ENCODE measurements at regions not wholly inside any gene's neighbourhood (a gene's known extent, or its start where the extent isn't known, plus 50 kb on each side); places are given as distances from the start of the nearest gene placed in this dataset.

DNA sequence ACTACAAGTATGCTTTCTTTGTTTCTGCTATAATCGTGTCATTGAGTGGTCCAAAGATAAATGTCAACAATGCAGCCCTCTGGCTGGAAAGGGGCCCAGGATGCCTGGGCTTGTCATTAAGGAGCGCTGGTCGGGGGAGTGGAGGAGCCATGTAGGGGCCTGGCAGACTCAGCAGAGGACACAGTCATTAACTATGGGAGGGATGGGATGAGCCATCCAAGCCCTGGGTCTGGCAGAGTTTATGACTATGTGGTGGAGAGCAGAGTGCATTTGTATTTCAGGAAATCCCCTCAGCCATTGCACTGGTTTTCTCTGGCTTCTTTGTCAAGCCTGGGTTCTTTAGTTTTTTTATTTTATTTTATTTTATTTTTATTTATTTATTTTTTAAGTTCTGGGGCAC lies 243.1 kb downstream of the C12orf75 start:
- DNase-seq: no peak
- H3K36me3 Mint-ChIP-seq (ENCODE audit: low read depth): no peaks in the 10 kb centered on the region
- H3K4me1 Mint-ChIP-seq: peaks cover 30% of the 10 kb centered on the region
- H3K27me3 Mint-ChIP-seq (ENCODE audit: low read depth, poor library complexity): peaks cover 2% of the 10 kb centered on the region
- peaks cover 9% of the 10 kb centered on the region for H3K9me3 Mint-ChIP-seq
- no peak overlapping the region for H3K4me3 Mint-ChIP-seq
- H3K27ac Mint-ChIP-seq: no peak overlapping the region
- TF ChIP-seq, protein P1, sequence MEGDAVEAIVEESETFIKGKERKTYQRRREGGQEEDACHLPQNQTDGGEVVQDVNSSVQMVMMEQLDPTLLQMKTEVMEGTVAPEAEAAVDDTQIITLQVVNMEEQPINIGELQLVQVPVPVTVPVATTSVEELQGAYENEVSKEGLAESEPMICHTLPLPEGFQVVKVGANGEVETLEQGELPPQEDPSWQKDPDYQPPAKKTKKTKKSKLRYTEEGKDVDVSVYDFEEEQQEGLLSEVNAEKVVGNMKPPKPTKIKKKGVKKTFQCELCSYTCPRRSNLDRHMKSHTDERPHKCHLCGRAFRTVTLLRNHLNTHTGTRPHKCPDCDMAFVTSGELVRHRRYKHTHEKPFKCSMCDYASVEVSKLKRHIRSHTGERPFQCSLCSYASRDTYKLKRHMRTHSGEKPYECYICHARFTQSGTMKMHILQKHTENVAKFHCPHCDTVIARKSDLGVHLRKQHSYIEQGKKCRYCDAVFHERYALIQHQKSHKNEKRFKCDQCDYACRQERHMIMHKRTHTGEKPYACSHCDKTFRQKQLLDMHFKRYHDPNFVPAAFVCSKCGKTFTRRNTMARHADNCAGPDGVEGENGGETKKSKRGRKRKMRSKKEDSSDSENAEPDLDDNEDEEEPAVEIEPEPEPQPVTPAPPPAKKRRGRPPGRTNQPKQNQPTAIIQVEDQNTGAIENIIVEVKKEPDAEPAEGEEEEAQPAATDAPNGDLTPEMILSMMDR (IDR thresholded peaks at IDR 0.05): no peak

DNA sequence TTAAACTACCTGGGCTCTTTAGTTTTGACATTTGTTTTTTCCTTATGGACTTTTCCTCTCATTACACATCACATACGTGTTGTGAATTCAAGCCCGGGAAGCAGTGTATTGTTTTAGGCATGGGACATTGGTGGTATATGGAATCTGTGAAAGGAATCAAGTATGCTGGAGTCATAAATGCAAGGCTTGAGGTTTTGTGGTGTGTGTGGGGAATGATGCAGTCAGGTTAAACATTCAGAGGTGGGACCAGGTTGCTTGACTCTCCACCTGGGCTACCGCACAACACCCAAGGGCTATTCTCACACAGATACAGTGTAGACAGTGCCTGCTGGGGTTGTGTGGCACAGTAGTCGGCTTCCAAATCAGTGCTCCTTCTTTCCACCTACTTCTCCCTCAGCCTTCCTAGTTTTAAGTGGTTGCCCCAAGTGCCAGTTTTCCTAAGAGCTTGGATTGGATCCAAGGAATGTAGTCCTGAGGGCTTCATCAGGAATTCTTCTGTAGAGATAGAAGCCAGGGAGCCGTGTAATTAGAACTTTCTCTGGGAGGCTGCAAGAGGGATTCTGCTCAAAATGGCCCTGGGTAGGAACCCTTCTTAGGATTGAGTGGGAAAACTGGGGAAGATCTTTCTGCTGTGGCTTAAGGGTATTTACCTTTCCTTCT lies 243.7 kb downstream of the C12orf75 start:
- no peak for DNase-seq
- no peak overlapping the region for H3K4me3 Mint-ChIP-seq
- H3K36me3 Mint-ChIP-seq (ENCODE audit: low read depth): no peaks in the 10 kb centered on the region
- peaks cover 30% of the 10 kb centered on the region for H3K4me1 Mint-ChIP-seq
- H3K27ac Mint-ChIP-seq: no peak overlapping the region
- H3K27me3 Mint-ChIP-seq (ENCODE audit: low read depth, poor library complexity): peaks cover 2% of the 10 kb centered on the region
- TF ChIP-seq, protein P1 (IDR thresholded peaks at IDR 0.05): no peak
- H3K9me3 Mint-ChIP-seq: peaks cover 9% of the 10 kb centered on the region

DNA sequence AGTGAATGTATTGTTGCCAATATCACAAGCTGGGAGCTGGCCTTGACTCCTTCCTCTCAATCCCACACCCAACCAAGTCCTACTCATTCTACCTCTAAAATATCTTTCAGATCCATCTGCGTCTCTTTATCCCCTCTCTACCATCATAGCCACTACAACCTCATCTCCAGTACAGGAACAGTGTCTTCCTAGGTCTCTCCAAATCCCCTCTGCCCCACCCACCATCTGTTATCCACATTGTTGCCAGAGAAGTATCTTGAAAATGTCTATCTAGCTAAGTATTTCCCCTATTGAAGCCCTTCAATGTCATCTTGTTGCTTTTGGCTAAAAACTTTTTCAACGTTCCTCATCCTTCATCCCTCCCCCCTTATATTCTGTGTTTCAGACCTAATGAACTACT lies 244.7 kb downstream of the C12orf75 start:
- Mint-ChIP-seq H3K36me3 (ENCODE audit: low read depth) (no peaks in the 10 kb centered on the region), H3K4me3 (no peak overlapping the region), H3K4me1 (peaks cover 37% of the 10 kb centered on the region), H3K27me3 (ENCODE audit: low read depth, poor library complexity) (peaks cover 2% of the 10 kb centered on the region), H3K9me3 (peaks cover 9% of the 10 kb centered on the region), H3K27ac (no peak overlapping the region)
- no peak for DNase-seq
- TF ChIP-seq, protein P1 (IDR thresholded peaks at IDR 0.05): no peak

DNA sequence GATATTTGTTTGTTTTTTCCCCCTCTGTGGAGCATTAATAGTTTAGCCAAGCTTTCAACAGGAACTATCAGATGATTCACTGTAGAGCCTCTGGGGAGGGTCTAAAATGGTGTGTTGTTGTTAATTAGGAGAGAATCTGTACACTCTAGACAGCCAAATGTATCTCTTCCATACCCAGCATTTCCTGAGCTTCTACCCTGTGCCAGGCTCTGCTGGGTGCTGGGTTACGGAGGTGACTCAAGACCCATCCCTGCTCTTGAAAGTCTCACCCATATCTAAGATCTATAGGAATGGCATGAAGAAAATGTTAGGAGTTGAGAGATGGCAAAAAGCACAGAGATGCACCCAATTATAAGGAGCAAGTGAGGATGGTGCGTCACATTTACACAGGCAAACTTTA lies 245.8 kb downstream of the C12orf75 start:
- Mint-ChIP-seq H3K9me3 (peaks cover 9% of the 10 kb centered on the region), H3K4me1 (peaks cover 43% of the 10 kb centered on the region), H3K27ac (no peak overlapping the region), H3K36me3 (ENCODE audit: low read depth) (no peaks in the 10 kb centered on the region), H3K27me3 (ENCODE audit: low read depth, poor library complexity) (peaks cover 2% of the 10 kb centered on the region), H3K4me3 (no peak overlapping the region)
- TF ChIP-seq, protein P1 (IDR thresholded peaks at IDR 0.05): no peak
- DNase-seq: no peak

DNA sequence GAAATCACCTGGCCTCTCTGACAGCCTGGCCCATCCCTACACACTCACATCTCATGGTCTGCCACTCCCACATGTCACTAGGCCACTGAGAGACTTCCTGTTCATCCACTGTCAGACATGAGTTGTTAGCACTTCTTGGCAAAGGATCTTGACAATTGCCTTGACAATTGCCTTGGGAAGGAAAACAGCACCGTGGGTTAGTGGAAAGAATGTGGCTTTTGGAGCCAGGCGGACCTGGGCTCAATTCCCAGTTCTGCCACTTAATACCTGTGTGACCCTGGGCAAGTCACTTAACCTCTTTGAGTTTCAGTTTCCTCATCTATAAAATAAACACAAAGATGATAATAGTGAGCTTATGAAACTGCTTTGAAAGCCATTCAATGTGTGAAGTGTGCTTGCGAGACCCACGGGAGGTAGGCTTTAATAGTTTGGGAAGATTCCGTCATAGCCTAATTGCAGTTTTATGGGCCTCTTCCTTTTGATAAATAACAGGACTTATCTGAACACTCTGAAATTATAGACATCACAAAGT lies 250.4 kb downstream of the C12orf75 start:
- TF ChIP-seq, protein P1 (IDR thresholded peaks at IDR 0.05): no peak
- peaks cover 31% of the 10 kb centered on the region for H3K4me1 Mint-ChIP-seq
- H3K27ac Mint-ChIP-seq: peak overlapping the region; percentile 76
- H3K4me3 Mint-ChIP-seq: peak overlapping the region; percentile 3
- peaks cover 6% of the 10 kb centered on the region for H3K27me3 Mint-ChIP-seq (ENCODE audit: low read depth, poor library complexity)
- H3K9me3 Mint-ChIP-seq: peaks cover 6% of the 10 kb centered on the region
- no peaks in the 10 kb centered on the region for H3K36me3 Mint-ChIP-seq (ENCODE audit: low read depth)
- peak; percentile 8 for DNase-seq

DNA sequence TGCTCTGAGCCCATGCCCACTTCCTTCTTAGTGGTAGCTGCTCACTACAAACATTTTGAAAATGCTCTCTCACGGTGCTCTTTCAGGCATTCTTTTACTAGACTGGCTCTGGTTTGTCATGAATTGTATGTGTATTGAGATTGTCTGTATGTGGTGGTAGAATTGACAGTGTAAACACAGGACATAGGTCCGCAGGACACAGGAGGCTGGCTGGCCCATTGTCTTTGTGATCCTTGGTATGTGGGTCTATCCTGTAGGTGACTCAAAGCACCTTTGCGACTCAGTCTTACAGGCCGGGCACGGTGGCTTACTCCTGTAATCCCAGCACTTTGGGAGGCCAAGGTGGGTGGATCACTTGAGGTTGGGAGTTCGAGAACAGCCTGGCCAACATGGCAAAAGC lies 250.9 kb downstream of the C12orf75 start:
- peaks cover 26% of the 10 kb centered on the region for H3K4me1 Mint-ChIP-seq
- TF ChIP-seq, protein P1 (IDR thresholded peaks at IDR 0.05): no peak
- DNase-seq: no peak

More for the DNA sequence above, 250.9 kb downstream of the C12orf75 start:
- H3K9me3 Mint-ChIP-seq: peaks cover 7% of the 10 kb centered on the region
- peaks cover 11% of the 10 kb centered on the region for H3K27me3 Mint-ChIP-seq (ENCODE audit: low read depth, poor library complexity)
- no peak overlapping the region for H3K4me3 Mint-ChIP-seq
- H3K27ac Mint-ChIP-seq: no peak overlapping the region
- no peaks in the 10 kb centered on the region for H3K36me3 Mint-ChIP-seq (ENCODE audit: low read depth)
